HG03135 (cell line): ENCODE measurements at regions not wholly inside any gene's neighbourhood (a gene's known extent, or its start where the extent isn't known, plus 50 kb on each side); places are given as distances from the start of the nearest gene placed in this dataset.

Experiments used
- ATAC-seq: cut with Tn5 transposase; IDR thresholded peaks from one replicate; pipeline ENCODE4 v1.9.1; 2021; ENCODE audit warnings: mild to moderate bottlenecking, moderate library complexity; ENCODE audit not compliant: unreplicated experiment

- no peak for ATAC-seq
Measured at GRCh38 chr20:60240415-60240814, 282.2 kb downstream of the CDH26 start.

- ATAC-seq: no peak
Measured at GRCh38 chr20:60240986-60241385, 282.8 kb downstream of the CDH26 start.

DNA sequence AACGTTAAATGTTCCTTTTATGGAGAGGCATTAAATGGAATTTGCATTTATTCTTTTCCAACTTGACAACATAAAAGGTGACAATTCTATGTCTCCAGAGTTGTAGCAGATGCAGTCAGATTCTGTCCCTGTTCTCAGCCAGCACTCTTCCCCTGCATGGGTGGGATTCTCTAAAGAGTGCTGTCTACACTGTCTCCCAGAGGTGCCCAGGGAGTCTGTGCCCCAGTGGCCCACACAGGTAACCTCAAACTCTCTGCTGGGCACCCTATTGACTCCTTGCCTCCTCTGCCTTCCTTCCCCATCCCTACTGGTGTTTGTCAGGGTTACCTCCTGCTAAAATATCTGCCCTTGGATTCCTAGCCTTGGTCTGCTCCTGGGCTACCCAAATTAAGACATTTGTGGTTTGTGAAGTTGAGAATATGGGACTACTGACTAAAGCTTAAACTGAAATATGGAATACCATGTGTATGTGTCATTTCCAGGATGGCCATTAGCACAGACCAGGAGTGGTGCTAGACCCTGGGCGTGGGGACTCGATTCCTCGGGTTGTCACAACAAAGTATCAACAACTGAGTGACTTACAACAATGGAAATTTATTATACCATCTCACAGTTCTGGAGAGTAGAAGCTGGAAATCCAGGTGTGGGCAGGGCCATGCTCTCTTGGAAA lies 284.7 kb downstream of the CDH26 start:
- no peak for ATAC-seq

GRCh38 chr20:60244373-60245146 lies 286.3 kb downstream of the CDH26 start:
- ATAC-seq: no peak

DNA sequence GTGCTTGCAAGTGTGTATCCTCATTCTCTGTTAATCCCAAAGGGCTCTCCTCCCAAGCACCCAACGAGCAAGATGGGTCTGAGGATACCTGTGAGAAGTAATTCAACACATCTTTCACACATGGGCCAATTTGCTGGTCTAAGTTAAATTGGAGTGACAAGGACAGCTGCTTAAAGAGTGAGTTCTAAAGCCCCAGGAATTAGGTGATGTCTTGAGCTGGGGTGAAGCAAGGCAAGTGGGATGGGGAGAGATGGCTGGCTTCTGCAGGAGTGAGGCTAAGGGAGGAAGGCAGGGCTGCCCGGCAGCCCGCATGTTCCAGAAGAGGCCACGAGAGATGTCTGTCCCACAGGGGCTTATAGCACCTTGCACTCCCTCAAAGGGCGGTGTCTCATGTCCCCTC lies 288.5 kb downstream of the CDH26 start:
- ATAC-seq: no peak

DNA sequence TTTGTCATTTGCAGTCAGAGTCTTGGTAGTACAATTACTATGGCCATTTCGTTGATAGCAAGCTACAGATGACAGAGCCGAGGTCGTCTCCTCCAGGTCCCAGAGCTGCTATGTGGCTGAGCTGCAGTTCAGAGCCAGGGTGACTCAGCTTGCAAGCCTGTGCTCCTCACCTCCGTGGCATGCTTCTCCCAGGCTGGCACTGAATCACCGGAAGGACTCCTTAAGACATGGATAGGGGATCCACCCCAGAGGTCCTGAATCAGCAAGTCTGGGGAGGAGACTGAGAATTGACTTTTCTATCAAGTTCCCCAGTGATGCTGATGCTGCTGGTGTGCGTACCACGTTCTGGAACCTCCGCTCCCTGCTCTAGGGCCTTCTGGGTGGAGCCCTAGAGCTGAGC lies 291.2 kb downstream of the CDH26 start:
- ATAC-seq: no peak

- ATAC-seq: no peak
Measured at GRCh38 chr20:60250251-60250650, 292.0 kb downstream of the CDH26 start.

DNA sequence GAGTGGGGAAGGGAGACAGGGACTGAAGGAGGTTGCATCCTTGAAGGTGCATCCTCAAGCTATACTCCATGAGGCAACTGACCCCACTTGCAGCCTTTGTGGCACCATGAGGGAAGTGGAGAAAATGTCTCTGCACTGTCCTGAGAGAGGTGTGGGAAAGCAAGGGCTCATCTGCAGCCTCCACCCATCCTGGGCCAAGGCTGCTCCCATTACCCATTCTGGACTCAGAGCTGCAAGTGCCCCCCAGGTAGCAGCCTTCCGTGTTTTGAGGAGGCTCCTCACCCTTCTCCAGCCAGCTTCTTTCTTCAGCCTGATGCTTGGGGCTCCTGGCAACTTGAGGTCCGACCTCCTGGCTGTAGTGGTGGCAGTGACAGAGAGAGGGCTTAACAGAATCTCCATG lies 294.6 kb downstream of the CDH26 start:
- ATAC-seq: no peak

DNA sequence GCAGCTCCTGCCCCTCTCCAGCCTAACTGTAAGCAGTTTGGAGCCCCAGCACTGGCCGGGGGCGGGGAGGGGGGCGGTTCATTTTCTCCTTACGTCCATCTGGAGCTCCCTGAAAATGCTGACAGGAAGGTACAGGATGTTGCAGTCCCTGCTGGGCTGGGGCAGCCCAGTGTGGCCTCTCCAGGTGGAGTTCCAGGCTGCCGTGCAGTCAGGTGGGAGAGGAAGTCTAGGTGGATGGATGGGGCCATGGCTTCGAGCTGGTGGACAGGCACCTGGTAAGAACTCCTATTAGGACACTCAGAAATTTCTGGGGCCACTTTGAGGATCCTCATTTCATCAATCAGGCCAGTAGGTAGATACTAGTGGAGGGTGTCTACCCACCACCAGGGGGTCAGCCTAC lies 295.2 kb downstream of the CDH26 start:
- ATAC-seq: no peak

GRCh38 chr20:60254901-60255411 lies 296.7 kb downstream of the CDH26 start:
- ATAC-seq: no peak

DNA sequence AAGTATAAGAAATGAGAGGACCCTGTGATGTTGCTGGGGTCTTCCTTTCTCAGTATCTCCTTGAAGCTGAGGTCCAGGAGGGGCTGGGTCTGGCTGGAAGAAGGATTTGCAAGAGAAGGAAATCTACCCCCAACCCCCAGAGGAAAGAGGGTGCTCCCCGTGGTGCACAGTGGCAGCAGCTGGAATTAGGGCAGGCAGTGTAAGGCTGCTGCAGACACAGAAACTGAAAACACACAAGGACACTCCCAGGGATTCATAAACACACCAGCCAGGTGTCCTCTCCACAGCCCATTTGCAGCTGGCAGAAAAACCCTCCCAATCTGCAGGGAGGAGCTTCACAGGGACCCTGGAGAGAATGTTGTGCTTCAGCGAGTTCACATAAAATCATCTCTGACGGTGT lies 297.2 kb downstream of the CDH26 start:
- no peak for ATAC-seq

DNA sequence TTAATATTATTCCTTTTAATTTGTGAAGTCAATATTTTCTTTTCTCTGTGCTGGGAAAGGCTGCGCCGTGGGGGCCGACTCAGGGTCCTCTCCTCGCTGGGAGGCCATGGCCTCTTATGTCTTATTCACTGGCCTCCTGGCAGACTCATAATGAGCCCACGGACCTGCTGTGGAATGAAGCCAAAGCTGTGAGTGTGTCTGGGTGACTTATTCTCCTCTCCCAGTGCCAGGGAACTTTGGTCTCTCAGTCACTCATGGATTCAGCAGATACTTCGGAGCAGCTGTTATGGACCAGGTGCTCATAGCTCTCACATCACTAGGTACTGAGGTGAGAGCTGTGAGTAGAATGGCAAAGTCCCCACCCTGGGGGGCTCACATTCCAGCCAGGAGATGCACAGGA lies 297.6 kb downstream of the CDH26 start:
- no peak for ATAC-seq

DNA sequence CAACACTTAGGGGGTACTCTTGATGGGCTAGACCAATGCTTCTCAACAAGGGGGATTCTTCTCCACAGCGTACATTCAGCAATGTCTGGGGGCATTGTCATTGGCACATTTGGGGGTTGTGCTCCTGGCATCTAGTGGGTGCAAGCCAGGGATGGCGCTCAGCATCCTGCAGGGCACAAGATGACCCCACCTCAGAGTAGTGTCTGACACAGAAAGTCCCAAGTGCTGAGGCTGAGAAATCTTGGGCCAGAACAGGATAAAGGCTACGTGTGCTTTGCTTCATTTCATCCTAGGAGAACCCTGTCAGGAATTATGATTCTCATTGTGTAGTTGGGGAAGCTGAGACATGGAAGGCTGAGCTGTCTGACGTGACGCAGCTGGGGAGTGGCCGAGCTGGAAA lies 298.6 kb downstream of the CDH26 start:
- ATAC-seq: no peak

DNA sequence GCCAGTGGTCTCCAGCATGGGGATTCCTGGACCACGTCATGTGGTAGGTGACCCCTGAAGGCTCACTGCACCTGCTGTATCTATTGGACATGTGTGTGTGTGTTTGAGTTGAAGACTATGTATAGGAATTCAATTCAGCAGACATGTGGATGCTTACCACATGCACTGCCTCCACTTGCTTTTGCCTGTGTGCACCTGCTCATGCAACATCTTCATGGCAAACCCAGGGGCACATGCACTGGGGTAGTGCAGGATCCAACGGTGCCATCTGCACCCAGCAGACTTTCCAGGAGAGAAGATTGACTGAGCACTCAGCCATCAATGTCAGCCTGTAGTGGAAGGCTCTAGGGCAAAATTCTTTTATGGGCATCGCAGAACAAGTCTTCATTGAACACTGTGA lies 299.4 kb downstream of the CDH26 start:
- no peak for ATAC-seq

DNA sequence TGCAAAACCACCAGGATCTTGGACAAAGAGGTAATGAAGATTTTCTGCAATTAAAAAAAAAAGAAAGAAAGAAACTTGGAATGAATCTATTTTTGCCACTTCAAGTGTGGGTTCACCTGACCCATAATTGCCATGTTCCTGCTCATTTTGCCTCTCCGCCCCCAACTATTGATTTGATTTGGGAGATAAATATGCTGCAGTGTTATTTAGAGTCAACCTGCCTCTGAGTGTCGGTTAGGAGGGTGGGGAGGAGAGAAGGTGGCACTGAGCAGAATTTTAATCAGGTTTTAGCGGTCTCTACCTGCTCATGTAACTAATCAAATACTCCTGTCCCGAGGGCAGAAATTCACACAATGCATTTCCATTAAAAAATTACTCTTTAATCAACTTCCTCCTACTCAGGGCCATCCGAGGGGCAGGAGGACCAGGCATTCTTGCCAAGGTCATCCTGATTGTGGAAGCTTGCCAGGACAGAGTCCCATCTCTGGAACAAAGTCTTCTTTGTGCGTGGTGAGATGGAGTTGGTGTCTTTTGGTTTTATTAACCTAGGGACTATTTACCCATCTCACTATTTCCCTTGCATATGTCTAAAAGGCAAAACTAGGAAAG lies 300.1 kb downstream of the CDH26 start:
- no peak for ATAC-seq

DNA sequence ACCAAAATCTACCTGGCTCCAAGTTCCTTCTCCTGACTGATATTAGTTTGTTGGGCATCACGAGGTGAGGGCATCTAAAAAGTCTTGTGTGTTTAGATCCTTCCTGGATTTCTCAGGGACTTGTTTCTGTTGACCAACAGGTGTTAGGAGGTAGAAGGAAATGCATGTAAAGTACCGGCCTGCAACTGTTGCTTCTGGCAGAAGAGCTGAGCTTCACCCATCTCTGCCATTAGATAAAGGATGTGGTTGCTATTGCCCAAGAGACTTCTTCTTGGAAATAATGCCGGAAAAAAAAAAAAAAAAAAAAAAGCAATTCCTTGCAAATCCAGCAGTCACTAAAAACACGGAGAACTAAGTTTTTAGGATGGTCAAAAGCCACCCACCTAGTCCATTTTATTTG lies 303.1 kb downstream of the CDH26 start:
- ATAC-seq: no peak

DNA sequence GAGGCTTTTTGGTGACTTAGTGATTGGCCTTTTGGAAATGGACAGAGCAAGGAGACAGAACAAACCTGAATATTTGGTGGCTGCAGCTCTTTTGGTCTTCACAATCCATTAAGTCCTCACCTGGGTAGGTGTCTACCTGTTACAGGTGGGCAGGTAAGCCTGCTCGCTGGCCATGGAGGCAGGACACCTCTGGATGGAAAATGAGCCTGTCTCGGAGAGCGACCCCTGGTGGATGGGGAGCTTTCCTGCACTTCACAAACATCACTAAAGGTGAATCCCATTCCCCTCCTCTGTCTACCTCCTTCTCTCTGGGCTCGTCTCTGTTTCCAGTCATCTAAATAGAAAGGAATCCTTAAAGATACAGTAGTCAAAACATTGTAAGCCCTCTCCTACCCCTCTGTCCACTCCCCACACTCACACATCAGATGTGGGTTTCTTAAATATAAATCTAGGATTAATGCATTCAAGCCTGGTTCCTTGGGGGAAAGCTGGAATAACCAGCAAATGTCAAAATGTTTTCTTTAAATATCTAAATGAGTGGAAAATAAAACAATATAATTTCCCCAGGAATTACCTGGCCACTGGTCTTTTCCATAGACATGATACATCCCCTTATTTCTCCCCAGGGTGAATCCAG lies 304.9 kb downstream of the CDH26 start:
- ATAC-seq: no peak

- ATAC-seq: no peak
Measured at GRCh38 chr20:60263725-60264709, 305.8 kb downstream of the CDH26 start.

DNA sequence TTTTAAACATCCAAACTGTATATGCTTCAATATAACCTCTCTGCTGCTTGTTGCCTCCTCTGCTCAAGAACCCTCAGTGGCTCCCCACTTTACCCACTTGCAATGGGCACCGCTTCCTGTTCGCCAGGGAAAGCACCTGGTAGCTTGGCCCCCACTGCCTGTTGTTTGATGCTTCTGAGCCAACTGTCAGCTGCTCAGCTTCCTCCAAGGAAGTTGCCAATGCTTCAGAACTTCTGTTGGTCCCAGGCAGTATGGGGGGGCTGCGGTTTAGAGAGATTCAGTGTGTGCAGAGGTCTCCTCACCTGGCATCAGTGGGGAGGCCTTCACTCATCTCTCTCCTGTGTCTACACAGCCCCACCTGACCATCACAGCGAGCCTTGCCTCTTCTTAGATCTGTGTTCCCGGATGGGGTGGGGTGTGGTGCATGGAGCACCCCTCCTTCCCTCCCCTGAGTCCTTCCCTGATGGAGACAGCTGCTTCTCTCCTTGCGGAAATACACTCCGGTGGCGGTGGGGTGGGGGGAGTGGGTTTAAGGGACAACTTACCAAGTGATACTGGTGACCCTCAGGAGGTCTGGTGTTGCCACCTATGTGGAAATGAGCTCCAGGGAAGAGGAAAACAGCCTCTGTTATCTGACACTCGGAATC lies 308.1 kb downstream of the CDH26 start:
- no peak for ATAC-seq

DNA sequence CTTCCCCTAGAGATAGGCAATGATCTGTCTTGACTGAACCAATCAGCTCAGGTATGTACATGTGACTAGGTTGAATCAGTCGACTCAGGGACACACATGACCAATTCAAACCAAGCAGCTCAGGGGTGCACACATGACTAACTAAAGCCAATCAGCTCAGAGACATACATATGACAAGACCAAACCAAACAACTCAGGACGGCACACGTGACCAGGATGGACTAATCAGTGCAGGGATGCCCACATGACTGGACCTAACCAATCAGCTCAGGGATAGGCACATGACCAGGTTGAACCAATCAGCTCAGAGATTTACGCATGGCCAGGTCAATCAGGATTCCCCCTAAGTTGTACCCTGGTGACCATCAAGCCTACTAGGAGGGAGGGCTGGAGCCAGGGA lies 310.3 kb downstream of the CDH26 start:
- ATAC-seq: no peak
